Stomach (tissue), 8 donors: ENCODE measurements at regions not wholly inside any gene's neighbourhood (a gene's known extent, or its start where the extent isn't known, plus 50 kb on each side); places are given as distances from the start of the nearest gene placed in this dataset.

Experiments used
- DNase-seq, 2 donors: peaks; one replicate each; pipeline versions ENCODE4 v3.0.0 to v3.0.0-alpha.2; 2013 to 2019
- H3K27ac ChIP-seq, 5 donors: fragments of 200-600 bp in 4 of 5; sonication (generic) in 4 of 5; one replicate each; pipeline ENCODE4 v1.5.1; 2013 to 2019; ENCODE audit warnings: mild to moderate bottlenecking in 1 of 5, moderate library complexity in 1 of 5
- H3K27me3 ChIP-seq, 3 donors: fragments of 200-600 bp; sonication (generic); one replicate each; pipeline ENCODE4 v1.5.1; 2017 to 2019; ENCODE audit warnings: mixed run types in 1 of 3
- H3K36me3 ChIP-seq, 4 donors: fragments of 200-600 bp; sonication (generic); 1 replicate in 3 of 4; 2 replicates in 1 of 4; pipeline ENCODE4 v1.5.1; 2016 to 2019
- H3K4me1 ChIP-seq, 4 donors: fragments of 200-600 bp; sonication (generic); one replicate each; pipeline ENCODE4 v1.5.1; 2016 to 2019
- H3K4me3 ChIP-seq, 4 donors: fragments of 200-600 bp; sonication (generic) in 3 of 4; one replicate each; pipeline ENCODE4 v1.5.1; 2016 to 2019; ENCODE audit warnings: mild to moderate bottlenecking in 1 of 4
- H3K9me3 ChIP-seq, 4 donors: fragments of 200-600 bp; sonication (generic); one replicate each; pipeline ENCODE4 v1.5.1; 2016 to 2019
- CTCF ChIP-seq, 7 experiments: fragments of 450-650 bp in 4 of 7; fragments of 200-600 bp in 3 of 7; sonication (generic) in 3 of 7; IDR thresholded peaks; one replicate each; pipeline ENCODE4 v1.5.1; 2016 to 2019; ENCODE audit warnings: antibody characterized with exemption in 7 of 7, control low read depth in 2 of 7, mild to moderate bottlenecking in 1 of 7
- EP300 ChIP-seq: sonication (generic); formaldehyde crosslinking; IDR thresholded peaks from one replicate; pipeline ENCODE4 v1.6.1; 2017; ENCODE audit warnings: antibody characterized with exemption
- POLR2A ChIP-seq, 4 donors: fragments of 450-650 bp; IDR thresholded peaks; one replicate each; pipeline ENCODE4 v1.6.1; 2016; ENCODE audit warnings: antibody characterized with exemption in 4 of 4, control low read depth in 2 of 4, mild to moderate bottlenecking in 1 of 4, moderate library complexity in 1 of 4
- POLR2AphosphoS5 ChIP-seq, 3 donors: sonication (generic); formaldehyde crosslinking; IDR thresholded peaks; one replicate each; pipeline ENCODE4 v1.6.1; 2016; ENCODE audit warnings: antibody characterized with exemption in 3 of 3
- WGBS, 5 donors: extraction: QIAGEN DNeasy Blood & Tissue Kit in 3 of 5; methylation state at CpG; one replicate each; pipeline versions ENCODE4 v1.1.5 to v1.1.7; 2013 to 2018; 5-methylcytosine and 5-hydroxymethylcytosine counted together
- intact Hi-C: fragments of 100-400 bp; cut with DNase I; formaldehyde crosslinking; loops from one replicate; pipeline ENCODE4 v1.15.1; 2023; ENCODE audit warnings: low total_unique reads
- donor health status: healthy with polysubstance abuse.
- donor health status: Bipolar disorder and iron deficiency.
- donor health status: healthy.

GRCh38 chr13:106177146-106177545, 358.3 kb downstream of the EFNB2 start:
- intact Hi-C loops = no loop called here
- Histone ChIP-seq H3K4me1 (no peaks in the 10 kb centered on the region), H3K27me3 (no peaks in the 10 kb centered on the region), H3K36me3 (no peaks in the 10 kb centered on the region), H3K9me3 (peaks cover 0 to 6% (median 1%) of the 10 kb centered on the region in 4 donors), H3K4me3 (no peak overlapping the region), H3K27ac (no peak overlapping the region)
- no peak for TF ChIP-seq EP300
- TF ChIP-seq POLR2A (IDR thresholded peaks at IDR 0.05) = no peak
- no peak for TF ChIP-seq POLR2AphosphoS5 (IDR thresholded peaks at IDR 0.05)
- no peak for TF ChIP-seq CTCF (IDR thresholded peaks at IDR 0.05)
- WGBS, 5 donors = 26 to 51% (median 45%) methylated on average over 5 of the region's 5 CpGs
- no peak for DNase-seq

GRCh38 chr13:106176117-106176516, 359.3 kb downstream of the EFNB2 start:
- Histone ChIP-seq H3K27me3 (no peaks in the 10 kb centered on the region), H3K9me3 (peaks cover 0 to 6% (median 1%) of the 10 kb centered on the region in 4 donors), H3K4me1 (no peaks in the 10 kb centered on the region), H3K4me3 (no peak overlapping the region), H3K36me3 (no peaks in the 10 kb centered on the region), H3K27ac (no peak overlapping the region)
- TF ChIP-seq EP300 (no peak), POLR2AphosphoS5 (IDR thresholded peaks at IDR 0.05) (no peak), CTCF (IDR thresholded peaks at IDR 0.05) (no peak), POLR2A (IDR thresholded peaks at IDR 0.05) (no peak)
- WGBS, 5 donors = 66 to 76% (median 69%) methylated on average over 4 of the region's 4 CpGs
- no peak for DNase-seq
- intact Hi-C loops = no loop called here

- TF ChIP-seq POLR2A (IDR thresholded peaks at IDR 0.05) (no peak), CTCF (IDR thresholded peaks at IDR 0.05) (no peak), EP300 (no peak), POLR2AphosphoS5 (IDR thresholded peaks at IDR 0.05) (no peak)
- Histone ChIP-seq H3K9me3 (no peaks in the 10 kb centered on the region), H3K4me3 (no peak overlapping the region), H3K4me1 (no peaks in the 10 kb centered on the region), H3K36me3 (no peaks in the 10 kb centered on the region), H3K27me3 (no peaks in the 10 kb centered on the region), H3K27ac (no peak overlapping the region)
- intact Hi-C loops = no loop called here
- no peak for DNase-seq
- WGBS, 5 donors = 50 to 69% (median 61%) methylated on average over 7 of the region's 7 CpGs
These were observed 361.4 kb downstream of the EFNB2 start for GRCh38 chr13:106173891-106174610.

- H3K27ac ChIP-seq = no peak overlapping the region
- no peaks in the 10 kb centered on the region for H3K9me3 ChIP-seq
- H3K36me3 ChIP-seq = no peaks in the 10 kb centered on the region
- TF ChIP-seq EP300 (no peak), CTCF (IDR thresholded peaks at IDR 0.05) (no peak), POLR2AphosphoS5 (IDR thresholded peaks at IDR 0.05) (no peak), POLR2A (IDR thresholded peaks at IDR 0.05) (no peak)
- DNase-seq = no peak
- no peak overlapping the region for H3K4me3 ChIP-seq
- intact Hi-C loops = no loop called here
- WGBS, 5 donors = 65 to 91% (median 71%) methylated on average over 2 of the region's 2 CpGs
- H3K27me3 ChIP-seq = no peaks in the 10 kb centered on the region
- H3K4me1 ChIP-seq = no peaks in the 10 kb centered on the region
These were observed 362.1 kb downstream of the EFNB2 start for GRCh38 chr13:106173346-106173745.
